Tibial artery (tissue), 4 donors: ENCODE measurements at regions not wholly inside any gene's neighbourhood (a gene's known extent, or its start where the extent isn't known, plus 50 kb on each side); places are given as distances from the start of the nearest gene placed in this dataset.

ENCODE experiments used
- DNase-seq, 2 donors: peaks; one replicate each; pipeline ENCODE4 v3.0.0-alpha.2; 2019
- H3K27ac ChIP-seq, 2 donors: fragments of 200-600 bp; sonication (generic) in 1 of 2; 1 replicate in 1 of 2; 2 replicates in 1 of 2; pipeline ENCODE4 v1.5.1; 2018 to 2019; ENCODE audit warnings: mild to moderate bottlenecking in 1 of 2
- H3K27me3 ChIP-seq, 2 donors: fragments of 200-600 bp; sonication (generic) in 1 of 2; one replicate each; pipeline versions ENCODE4 v1.5.1 to v1.6.0; 2016 to 2019
- H3K36me3 ChIP-seq, 3 donors: fragments of 200-600 bp; sonication (generic) in 2 of 3; one replicate each; pipeline ENCODE4 v1.5.1; 2016 to 2019; ENCODE audit warnings: mild to moderate bottlenecking in 2 of 3
- H3K4me1 ChIP-seq, 4 donors: fragments of 200-600 bp; sonication (generic) in 2 of 4; 1 replicate in 3 of 4; 2 replicates in 1 of 4; pipeline ENCODE4 v1.5.1; 2016 to 2019
- H3K4me3 ChIP-seq, 2 donors: fragments of 200-600 bp; sonication (generic) in 1 of 2; 1 replicate in 1 of 2; 2 replicates in 1 of 2; pipeline ENCODE4 v1.5.1; 2018 to 2019; ENCODE audit warnings: mild to moderate bottlenecking in 2 of 2
- H3K9me3 ChIP-seq, 3 donors: fragments of 200-600 bp; sonication (generic) in 1 of 3; one replicate each; pipeline ENCODE4 v1.5.1; 2016 to 2019
- intact Hi-C: fragments of 100-400 bp; cut with DNase I; formaldehyde crosslinking; loops from one replicate; pipeline ENCODE4 v1.15.0; 2023; ENCODE audit warnings: low total_unique reads
- TF ChIP-seq, protein P1 (sequence below), 2 experiments: fragments of 200-600 bp in 1 of 2; fragments of 450-650 bp in 1 of 2; IDR thresholded peaks; one replicate each; pipeline ENCODE4 v1.5.1; 2017 to 2019; ENCODE audit warnings: antibody characterized with exemption in 2 of 2, mild to moderate bottlenecking in 1 of 2, moderate library complexity in 1 of 2

DNA sequence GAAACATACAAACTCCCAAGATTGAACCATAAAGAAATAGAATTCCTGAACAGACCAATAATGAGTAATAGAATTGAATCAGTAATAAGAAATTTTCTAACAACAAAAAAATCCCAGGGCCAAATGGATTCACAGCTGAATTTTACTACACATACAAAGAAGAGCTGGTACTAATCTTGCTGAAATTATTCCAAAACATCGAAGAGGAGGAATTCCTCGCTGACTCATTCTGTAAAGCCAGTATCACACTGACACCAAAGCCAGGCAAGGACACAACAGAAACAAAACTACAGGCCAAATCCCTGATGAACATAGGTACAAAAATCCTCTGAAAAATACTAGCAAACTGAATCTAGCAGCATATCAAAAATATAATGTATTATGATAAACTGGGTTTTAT, 367.8 kb upstream of the CLEC14A start:
- H3K27ac ChIP-seq = no peak overlapping the region
- TF ChIP-seq, protein P1, sequence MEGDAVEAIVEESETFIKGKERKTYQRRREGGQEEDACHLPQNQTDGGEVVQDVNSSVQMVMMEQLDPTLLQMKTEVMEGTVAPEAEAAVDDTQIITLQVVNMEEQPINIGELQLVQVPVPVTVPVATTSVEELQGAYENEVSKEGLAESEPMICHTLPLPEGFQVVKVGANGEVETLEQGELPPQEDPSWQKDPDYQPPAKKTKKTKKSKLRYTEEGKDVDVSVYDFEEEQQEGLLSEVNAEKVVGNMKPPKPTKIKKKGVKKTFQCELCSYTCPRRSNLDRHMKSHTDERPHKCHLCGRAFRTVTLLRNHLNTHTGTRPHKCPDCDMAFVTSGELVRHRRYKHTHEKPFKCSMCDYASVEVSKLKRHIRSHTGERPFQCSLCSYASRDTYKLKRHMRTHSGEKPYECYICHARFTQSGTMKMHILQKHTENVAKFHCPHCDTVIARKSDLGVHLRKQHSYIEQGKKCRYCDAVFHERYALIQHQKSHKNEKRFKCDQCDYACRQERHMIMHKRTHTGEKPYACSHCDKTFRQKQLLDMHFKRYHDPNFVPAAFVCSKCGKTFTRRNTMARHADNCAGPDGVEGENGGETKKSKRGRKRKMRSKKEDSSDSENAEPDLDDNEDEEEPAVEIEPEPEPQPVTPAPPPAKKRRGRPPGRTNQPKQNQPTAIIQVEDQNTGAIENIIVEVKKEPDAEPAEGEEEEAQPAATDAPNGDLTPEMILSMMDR (IDR thresholded peaks at IDR 0.05) = no peak
- H3K4me1 ChIP-seq = no peaks in the 10 kb centered on the region
- no peaks in the 10 kb centered on the region for H3K36me3 ChIP-seq
- no peak overlapping the region for H3K4me3 ChIP-seq
- intact Hi-C loops = no loop called here
- H3K9me3 ChIP-seq = peaks cover 0 to 3% (median 0%) of the 10 kb centered on the region in 3 donors
- no peaks in the 10 kb centered on the region for H3K27me3 ChIP-seq
- DNase-seq = no peak

DNA sequence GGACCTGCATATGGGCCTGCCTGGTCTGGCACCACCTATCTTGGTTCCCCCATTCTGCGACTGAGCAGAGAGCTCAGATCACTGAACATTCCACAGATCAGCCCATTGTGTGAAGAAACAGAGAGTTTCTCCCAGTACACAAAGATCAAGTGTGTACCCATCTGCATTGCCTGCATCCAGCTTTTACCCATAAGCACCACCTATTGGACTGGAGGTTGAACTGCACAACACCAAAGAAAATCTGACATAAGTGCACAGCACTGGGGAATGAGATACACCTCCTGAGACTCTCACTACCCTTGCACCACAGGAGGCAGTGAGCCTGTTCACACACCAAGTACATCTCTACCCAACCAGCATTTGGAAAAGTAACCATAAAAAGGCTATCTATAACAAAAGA, 362.6 kb upstream of the CLEC14A start:
- TF ChIP-seq, protein P1 (IDR thresholded peaks at IDR 0.05) = no peak
- H3K27ac ChIP-seq = no peak overlapping the region
- no peaks in the 10 kb centered on the region for H3K36me3 ChIP-seq
- intact Hi-C loops = no loop called here
- H3K27me3 ChIP-seq = no peaks in the 10 kb centered on the region
- H3K4me1 ChIP-seq = no peaks in the 10 kb centered on the region
- H3K4me3 ChIP-seq = no peak overlapping the region
- DNase-seq = no peak
- H3K9me3 ChIP-seq = peaks cover 0 to 3% (median 0%) of the 10 kb centered on the region in 3 donors

DNA sequence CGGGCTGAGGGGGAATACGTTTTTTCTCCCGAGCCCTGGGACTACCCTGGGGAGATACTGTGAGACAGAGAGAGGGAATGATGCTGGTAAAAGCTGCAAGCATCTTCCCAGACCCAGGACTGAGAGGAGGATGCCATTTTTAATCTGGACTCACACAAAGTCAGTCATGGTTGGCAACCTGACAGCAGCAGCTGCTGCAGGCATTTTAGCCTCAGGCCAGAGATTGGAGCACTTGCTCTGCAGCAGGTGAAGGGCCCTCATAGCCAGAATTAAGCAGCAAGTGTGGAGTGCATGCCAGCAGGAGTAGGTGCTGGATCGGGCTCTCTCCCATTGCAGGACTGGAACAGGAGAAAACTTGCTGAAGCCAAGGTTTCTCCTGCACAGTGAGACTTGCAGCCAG, 361.1 kb upstream of the CLEC14A start:
- Histone ChIP-seq H3K9me3 (no peaks in the 10 kb centered on the region), H3K4me1 (no peaks in the 10 kb centered on the region), H3K27ac (no peak overlapping the region), H3K27me3 (no peaks in the 10 kb centered on the region), H3K4me3 (no peak overlapping the region), H3K36me3 (no peaks in the 10 kb centered on the region)
- TF ChIP-seq, protein P1 (IDR thresholded peaks at IDR 0.05) = no peak
- no peak for DNase-seq
- intact Hi-C loops = no loop called here

DNA sequence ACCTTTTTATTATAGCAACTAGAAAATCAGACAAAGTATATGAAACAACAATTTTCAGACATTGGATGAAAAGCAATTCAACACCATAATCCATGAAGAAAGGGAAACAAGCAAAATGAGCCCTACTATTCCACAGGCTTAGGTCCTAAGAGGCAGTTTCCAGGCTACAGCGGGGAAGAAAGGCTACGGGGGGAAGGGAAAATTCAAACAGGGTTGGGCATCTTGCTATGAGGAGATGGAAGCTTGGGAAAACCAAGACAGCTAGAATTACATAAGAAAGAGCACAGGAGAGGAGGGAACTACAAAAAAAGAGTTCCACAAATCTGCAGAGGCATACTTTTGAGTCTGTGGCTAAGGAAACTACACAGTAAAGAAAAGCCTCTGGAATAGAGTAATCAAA, 356.0 kb upstream of the CLEC14A start:
- no peak for DNase-seq
- intact Hi-C loops = no loop called here
- Histone ChIP-seq H3K9me3 (peaks cover 0 to 10% (median 0%) of the 10 kb centered on the region in 3 donors), H3K36me3 (no peaks in the 10 kb centered on the region), H3K4me3 (no peak overlapping the region), H3K4me1 (no peaks in the 10 kb centered on the region), H3K27ac (no peak overlapping the region), H3K27me3 (no peaks in the 10 kb centered on the region)
- TF ChIP-seq, protein P1 (IDR thresholded peaks at IDR 0.05) = no peak

DNA sequence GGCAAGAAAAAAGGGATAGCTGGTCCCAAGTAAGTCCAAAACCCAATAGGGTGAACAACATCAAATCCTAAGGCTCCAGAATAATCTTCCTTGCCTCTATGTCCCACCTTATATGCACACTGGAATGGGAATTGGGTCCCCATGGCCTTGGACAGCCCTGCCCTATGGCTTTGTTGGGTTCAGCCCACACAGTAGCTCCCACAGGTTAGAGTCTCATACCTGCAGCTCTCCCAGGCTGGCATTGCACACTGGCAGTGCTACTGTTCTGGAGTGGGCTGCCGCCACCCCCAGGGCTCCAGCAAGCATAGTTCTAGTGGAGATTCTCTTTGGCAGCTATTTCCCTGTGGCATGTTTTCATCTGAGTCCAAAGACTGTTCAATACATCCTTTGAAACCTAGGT, 352.4 kb upstream of the CLEC14A start:
- DNase-seq = no peak
- intact Hi-C loops = no loop called here
- Histone ChIP-seq H3K27ac (no peak overlapping the region), H3K27me3 (no peaks in the 10 kb centered on the region), H3K9me3 (peaks cover 0 to 10% (median 0%) of the 10 kb centered on the region in 3 donors), H3K36me3 (no peaks in the 10 kb centered on the region), H3K4me1 (no peaks in the 10 kb centered on the region), H3K4me3 (no peak overlapping the region)
- TF ChIP-seq, protein P1 (IDR thresholded peaks at IDR 0.05) = no peak
